22Rv1 (cell line): ENCODE measurements at regions not wholly inside any gene's neighbourhood (a gene's known extent, or its start where the extent isn't known, plus 50 kb on each side); places are given as distances from the start of the nearest gene placed in this dataset.

ENCODE experiments used
- CTCF ChIP-seq: fragments of 450-650 bp; IDR thresholded peaks from 2 replicates; pipeline ENCODE4 v1.5.1; 2017; ENCODE audit warnings: mild to moderate bottlenecking
- ZFX ChIP-seq: fragments of 450-650 bp; IDR thresholded peaks from 2 replicates; pipeline ENCODE4 v1.6.1; 2017; ENCODE audit warnings: antibody characterized with exemption, borderline replicate concordance

- TF ChIP-seq CTCF (no peak), ZFX (no peak)
Measured at GRCh38 chr12:45540661-45541341, 188.7 kb upstream of the ARID2 start.
